GM19468 (cell line): ENCODE measurements at regions not wholly inside any gene's neighbourhood (a gene's known extent, or its start where the extent isn't known, plus 50 kb on each side); places are given as distances from the start of the nearest gene placed in this dataset.
"Not testable (repeated sequence)": the region's sequence is repeated elsewhere in the genome, so short reads cannot be mapped to it uniquely, and the experiment has no call there.

Source experiments
- ATAC-seq: cut with Tn5 transposase; IDR thresholded peaks from one replicate; pipeline ENCODE4 v1.9.1; 2021; ENCODE audit warnings: mild to moderate bottlenecking, moderate library complexity, moderate number of reproducible peaks; ENCODE audit not compliant: unreplicated experiment; ENCODE audit errors: extremely low read depth

GRCh38 chr6:14419224-14419623 is 301.7 kb downstream of the CD83 start:
- not testable (repeated sequence) for ATAC-seq

- ATAC-seq = no peak
These were observed 304.5 kb downstream of the CD83 start for GRCh38 chr6:14422061-14422460.

DNA sequence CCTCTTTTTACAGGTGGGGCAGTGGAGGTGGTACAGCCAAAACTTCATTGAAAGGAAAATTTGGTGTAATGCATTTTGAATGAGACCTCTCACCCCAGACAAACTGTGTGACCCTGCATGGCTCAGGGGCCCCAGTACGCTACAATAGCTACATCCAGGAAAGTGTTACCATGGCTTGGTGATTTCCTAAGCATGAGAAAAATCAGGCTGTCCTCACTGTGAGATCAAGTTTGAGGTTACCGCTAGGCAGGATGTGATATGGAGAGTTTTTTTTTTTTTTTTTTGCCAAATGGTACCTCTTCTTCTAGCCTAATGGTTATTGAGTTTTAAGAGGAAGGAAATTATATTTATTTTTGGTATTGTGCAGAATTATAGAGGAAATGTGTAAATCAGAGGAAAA is 305.3 kb downstream of the CD83 start:
- ATAC-seq = no peak

- ATAC-seq = no peak
These were observed 305.8 kb downstream of the CD83 start for GRCh38 chr6:14423330-14423729.

GRCh38 chr6:14423955-14424354 is 306.4 kb downstream of the CD83 start:
- ATAC-seq = no peak

DNA sequence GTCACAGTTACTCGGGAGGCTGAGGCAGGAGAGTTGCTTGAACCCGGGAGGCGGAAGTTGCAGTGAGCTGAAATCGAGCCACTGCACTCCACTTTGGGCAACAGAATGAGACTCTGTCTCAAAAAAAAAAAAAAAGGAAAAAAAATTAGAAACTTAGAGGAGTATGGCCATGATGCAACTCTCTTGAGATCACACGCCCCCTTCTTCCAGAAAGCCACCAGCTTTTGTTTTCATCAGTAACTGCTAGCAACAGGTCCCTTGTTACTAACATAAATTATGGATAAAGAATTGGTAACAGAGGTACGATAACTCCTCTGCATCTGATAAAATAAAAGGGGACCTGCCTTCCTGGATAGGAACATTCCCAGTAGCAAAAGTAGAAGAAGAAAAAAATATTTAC is 308.2 kb downstream of the CD83 start:
- no peak for ATAC-seq

- no peak for ATAC-seq
These were observed 308.7 kb downstream of the CD83 start for GRCh38 chr6:14426281-14426680.

- ATAC-seq = no peak
These were observed 310.7 kb downstream of the CD83 start for GRCh38 chr6:14428269-14428668.

DNA sequence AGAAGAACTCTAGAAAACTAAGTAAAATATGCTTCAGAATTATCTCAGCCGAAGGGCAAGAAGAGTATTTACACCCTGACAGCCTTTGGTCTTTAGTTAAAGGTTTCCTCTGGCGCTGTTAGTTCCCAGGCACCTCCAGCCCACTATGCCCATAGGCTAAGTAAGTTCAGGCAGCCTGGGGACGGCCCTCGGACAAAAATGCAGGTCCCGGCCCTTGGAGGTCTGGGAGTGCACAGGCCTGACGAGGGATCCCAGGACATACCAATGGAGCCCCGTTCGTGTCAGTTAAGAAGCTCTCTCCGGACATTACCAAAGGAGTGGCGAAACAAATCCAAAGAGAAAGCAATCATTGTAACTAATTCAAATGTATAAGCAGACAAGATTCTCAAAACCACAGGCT is 311.8 kb downstream of the CD83 start:
- ATAC-seq = no peak

- ATAC-seq = no peak
These were observed 312.6 kb downstream of the CD83 start for GRCh38 chr6:14430218-14430617.

DNA sequence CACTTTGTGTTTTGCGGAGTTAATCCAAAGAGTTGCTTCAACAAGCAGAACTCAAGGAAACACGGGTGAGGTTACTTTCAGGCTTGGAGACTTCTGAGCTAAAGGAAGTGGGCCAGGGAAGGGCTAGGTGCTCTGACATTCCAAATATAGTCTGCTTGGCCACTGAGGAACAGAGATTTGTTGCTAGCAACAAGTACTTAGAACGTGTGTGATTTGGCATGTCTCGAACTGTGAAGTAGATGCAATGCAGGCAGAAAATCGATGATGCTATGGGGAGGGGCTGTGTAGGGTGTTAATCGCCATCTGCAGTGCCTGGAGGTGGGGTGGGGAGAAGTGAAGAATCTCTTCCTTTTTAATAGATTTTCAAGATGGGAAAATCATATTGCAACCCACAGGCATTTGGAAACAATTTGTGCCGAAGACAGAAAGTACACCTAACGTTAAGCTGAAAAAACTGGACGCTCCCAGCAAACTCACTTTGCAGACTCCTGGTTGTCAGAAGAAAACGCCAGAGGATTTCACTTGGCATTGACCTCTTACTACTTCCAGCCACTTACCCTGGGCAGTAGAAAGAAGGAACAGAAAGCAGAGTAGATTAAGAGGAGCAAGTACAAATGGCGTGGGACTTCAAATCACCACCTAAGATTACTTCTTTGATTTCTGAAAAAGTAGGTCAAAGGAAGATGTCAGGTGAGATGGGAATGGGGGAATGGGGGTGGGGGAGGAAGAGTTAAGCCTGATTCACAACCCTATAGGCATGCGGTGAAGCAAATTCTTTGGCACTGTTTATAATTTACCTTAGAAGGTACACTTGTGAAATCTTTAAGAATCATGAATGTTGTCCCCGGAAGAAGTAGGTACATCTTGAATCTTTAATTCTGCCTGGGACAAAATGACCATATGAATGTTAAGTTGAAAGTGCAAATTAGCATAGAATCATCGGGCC is 314.1 kb downstream of the CD83 start:
- no peak for ATAC-seq

DNA sequence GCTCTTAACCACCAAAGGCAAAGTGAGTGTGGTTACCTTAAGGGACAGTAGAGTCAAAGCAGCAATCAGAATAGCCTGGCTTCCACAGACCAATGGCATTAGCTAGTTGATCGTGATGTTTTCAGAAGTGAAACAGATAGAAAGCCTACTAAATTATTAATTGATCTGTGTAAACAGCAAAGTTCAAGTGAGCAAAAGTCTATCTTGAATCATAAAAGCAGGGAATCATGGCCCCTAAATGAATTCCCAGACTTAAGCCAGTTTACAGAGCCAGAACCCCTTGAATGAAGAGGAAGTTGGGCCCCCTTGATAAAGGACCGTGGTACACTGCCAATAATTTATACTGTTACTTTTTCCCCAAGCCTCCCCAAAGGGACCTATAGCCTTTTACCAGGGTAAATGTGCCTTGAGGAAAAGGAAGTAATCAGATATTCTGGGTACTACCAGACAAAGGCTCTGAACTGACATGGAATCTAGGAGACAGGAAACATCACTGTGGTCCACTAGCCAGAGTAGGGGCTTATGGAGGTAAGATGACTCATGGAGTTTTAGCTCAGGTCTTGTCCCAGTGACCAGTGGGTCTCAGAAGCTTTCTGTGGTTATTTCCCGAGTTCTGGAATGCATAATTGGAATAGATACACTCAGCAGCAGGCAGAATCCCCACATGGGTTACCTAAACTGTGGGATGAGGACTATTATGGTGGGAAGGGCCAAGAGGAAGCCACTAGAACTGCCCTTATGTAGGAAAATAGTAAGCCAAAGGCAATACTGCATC is 317.5 kb downstream of the CD83 start:
- ATAC-seq = no peak

DNA sequence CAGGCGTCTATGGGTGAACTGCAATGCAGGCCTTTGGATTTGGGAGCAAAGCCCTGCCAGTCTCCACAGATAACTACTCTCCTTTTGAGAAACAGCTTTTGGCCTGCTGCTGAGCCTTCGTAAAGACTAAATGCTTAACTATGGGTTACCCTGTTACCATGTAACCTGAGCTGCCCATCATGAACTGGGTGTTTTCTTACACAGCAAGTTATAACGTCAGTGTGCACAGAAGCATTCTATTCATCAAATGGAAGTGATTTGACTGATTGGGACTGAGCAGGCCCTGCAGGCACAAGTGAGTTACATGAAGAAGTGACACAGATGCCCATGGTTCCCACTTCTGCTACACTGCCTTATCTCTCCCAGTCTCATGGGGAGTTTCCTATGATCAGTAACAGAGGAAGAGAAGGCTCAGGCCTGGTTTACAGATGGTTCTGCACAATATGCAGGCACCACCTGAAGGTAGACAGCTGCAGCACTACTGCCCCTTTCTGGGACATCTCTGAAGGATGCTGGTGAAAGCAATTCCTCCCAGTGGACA is 319.1 kb downstream of the CD83 start:
- ATAC-seq = no peak

GRCh38 chr6:14439419-14439818 is 321.8 kb downstream of the CD83 start:
- no peak for ATAC-seq

GRCh38 chr6:14440215-14440910 is 322.8 kb downstream of the CD83 start:
- ATAC-seq = no peak

DNA sequence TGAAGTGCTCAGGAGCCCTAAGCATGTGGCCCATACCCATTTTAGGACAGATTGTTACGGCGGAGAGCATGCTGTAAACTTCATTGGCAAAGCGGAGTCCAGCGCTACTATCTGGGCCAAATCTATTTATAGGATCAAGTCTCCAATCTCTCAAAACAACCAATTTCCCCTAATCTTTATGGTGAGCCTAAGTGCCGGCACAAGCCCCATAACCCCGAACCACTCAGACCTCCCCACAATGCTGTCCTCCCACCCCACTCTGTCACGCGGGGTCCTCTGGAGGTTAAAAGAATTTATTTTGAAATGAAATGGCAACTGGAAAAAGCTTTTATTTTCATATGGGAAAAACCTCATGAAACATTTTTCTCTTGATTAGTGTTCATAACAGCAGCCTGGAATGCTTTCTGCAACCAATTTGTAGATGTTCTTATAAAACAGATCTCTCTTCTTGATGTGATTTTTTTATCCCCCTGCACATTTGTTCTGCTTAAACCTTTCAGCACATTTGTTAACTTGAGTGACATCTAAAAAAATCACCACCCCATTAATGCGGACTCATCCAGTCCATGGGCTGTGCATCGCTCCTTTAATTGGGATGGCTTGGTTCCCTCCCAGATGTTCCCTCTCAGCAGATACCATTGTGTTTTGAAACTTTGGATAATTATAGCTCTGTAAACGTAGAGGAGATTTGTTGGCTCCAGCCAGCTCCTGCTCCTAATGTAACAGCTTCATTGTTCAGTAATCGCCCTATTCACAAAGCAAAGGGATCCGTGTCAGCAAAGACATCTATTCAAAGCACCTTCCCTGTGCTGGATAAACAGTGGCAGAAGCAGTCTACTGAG is 323.6 kb downstream of the CD83 start:
- no peak for ATAC-seq

DNA sequence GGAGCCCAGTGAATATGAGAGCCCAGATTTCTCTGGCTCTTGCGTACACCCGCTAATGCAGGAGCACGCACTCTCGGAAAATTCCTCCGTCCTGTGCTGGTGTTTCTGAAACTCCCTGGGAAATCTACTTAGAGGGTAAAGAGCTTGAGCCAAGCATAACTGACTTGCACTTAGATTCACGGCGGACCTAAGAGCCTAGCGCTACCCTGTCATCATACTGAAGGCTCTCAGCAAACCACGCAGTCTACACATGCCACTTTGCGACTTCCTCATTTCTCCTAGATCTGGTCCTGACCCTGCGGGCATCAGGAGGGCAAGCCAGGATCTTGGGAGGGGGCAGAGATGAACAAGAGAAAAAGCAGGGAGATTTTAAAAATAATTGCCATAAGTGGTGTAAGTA is 324.7 kb downstream of the CD83 start:
- ATAC-seq = no peak

GRCh38 chr6:14443629-14444268 is 326.2 kb downstream of the CD83 start:
- no peak for ATAC-seq

GRCh38 chr6:14444295-14444972 is 326.9 kb downstream of the CD83 start:
- ATAC-seq = no peak
